SK-N-SH treated with all-trans-retinoic acid at 6 μM for 48 hours (cell line): ENCODE measurements at regions not wholly inside any gene's neighbourhood (a gene's known extent, or its start where the extent isn't known, plus 50 kb on each side); places are given as distances from the start of the nearest gene placed in this dataset.

Experiments used
- ARNTL ChIP-seq: fragments of 450-650 bp; formaldehyde crosslinking; IDR thresholded peaks from 2 replicates; pipeline ENCODE4 v1.5.0; 2020; ENCODE audit warnings: low read depth, mild to moderate bottlenecking, moderate library complexity, borderline replicate concordance
- ESRRG ChIP-seq: fragments of 250-450 bp; sonication (Bioruptor Pico); IDR thresholded peaks from 2 replicates; pipeline ENCODE4 v1.6.1; 2021; ENCODE audit warnings: mild to moderate bottlenecking
- PATZ1 ChIP-seq: fragments of 250-450 bp; sonication (Bioruptor Pico); IDR thresholded peaks from 2 replicates; pipeline ENCODE4 v1.8.0; 2020; ENCODE audit warnings: mild to moderate bottlenecking, moderate library complexity, borderline replicate concordance
- TSHZ2 ChIP-seq: fragments of 250-450 bp; sonication (Bioruptor Pico); IDR thresholded peaks from 2 replicates; pipeline ENCODE4 v1.5.0; 2020; ENCODE audit warnings: mild to moderate bottlenecking, moderate library complexity
- ZNF70 ChIP-seq: fragments of 450-650 bp; formaldehyde crosslinking; IDR thresholded peaks from 2 replicates; pipeline ENCODE4 v1.5.0; 2020; ENCODE audit warnings: mild to moderate bottlenecking, moderate library complexity

GRCh38 chr5:125160787-125161502 lies 414.5 kb upstream of the ZNF608 start:
- TF ChIP-seq ESRRG: no peak
- no peak for TF ChIP-seq PATZ1 (CRISPR knock-in tag)
- TF ChIP-seq ARNTL (CRISPR knock-in tag): no peak
- TF ChIP-seq TSHZ2: no peak
- TF ChIP-seq ZNF70 (CRISPR knock-in tag): no peak
